ENCODE measurements at regions not wholly inside any gene's neighbourhood (a gene's known extent, or its start where the extent isn't known, plus 50 kb on each side); places are given as distances from the start of the nearest gene placed in this dataset.

DNA sequence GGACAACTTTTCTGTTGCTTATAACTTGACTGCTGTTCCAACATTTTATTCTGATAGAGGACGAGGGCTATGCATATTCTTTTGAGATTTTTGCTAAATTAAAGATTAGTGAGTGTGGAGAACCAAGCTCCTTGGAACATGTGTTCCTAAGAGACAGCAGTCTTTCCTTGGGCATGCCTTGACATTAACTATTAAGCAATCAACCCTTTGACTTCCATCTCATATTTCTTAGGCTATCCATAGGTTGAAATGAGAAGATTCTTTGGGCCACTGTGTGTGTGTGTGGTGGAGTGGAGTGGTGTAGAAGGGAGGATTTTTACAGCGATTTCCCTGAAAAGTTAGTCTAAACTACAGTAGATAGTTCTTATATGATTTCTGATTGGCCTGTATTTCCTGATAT is 127.4 kb upstream of the POF1B start:
- Histone ChIP-seq H3K27me3 (ENCODE audit: insufficient read depth, low read depth, low read length) (no peaks in the 10 kb centered on the region), H3K4me2 (ENCODE audit: low read length) (no peak overlapping the region), H3K4me3 (ENCODE audit: low read length) (no peak overlapping the region), H3F3A (ENCODE audit: insufficient read depth, low read length, poor library complexity, severe bottlenecking) (no peaks in the 10 kb centered on the region), H3K9me3 (ENCODE audit: low read length) (no peaks in the 10 kb centered on the region), H4K20me1 (ENCODE audit: insufficient read depth) (no peaks in the 10 kb centered on the region), H3K9ac (ENCODE audit: low read length) (no peak overlapping the region), H2AFZ (ENCODE audit: low read depth, low read length) (no peak overlapping the region), H3K27ac (ENCODE audit: low read length) (no peak overlapping the region), H3K79me2 (replicated peaks; ENCODE audit: insufficient read depth, low read length) (no peaks in the 10 kb centered on the region), H3K9me2 (ENCODE audit: insufficient read depth, low read length) (no peaks in the 10 kb centered on the region), H3K36me3 (ENCODE audit: insufficient read depth, low read length) (no peaks in the 10 kb centered on the region)
- TF ChIP-seq MXI1 (conservative IDR thresholded peaks at IDR 0.05; ENCODE audit: poor library complexity, severe bottlenecking) (no peak), TAF1 (IDR thresholded peaks at IDR 0.05; ENCODE audit: low read depth) (no peak), SMC3 (conservative IDR thresholded peaks at IDR 0.05; ENCODE audit: poor library complexity) (no peak), EP300 (conservative IDR thresholded peaks at IDR 0.05; ENCODE audit: poor library complexity, severe bottlenecking) (no peak), RAD21 (conservative IDR thresholded peaks at IDR 0.05) (no peak), POLR2AphosphoS5 (IDR thresholded peaks at IDR 0.05) (no peak), EZH2 (IDR thresholded peaks at IDR 0.05; ENCODE audit: borderline replicate concordance, insufficient read depth, low read length, poor library complexity, severe bottlenecking) (no peak)
- TF ChIP-seq, protein P1, sequence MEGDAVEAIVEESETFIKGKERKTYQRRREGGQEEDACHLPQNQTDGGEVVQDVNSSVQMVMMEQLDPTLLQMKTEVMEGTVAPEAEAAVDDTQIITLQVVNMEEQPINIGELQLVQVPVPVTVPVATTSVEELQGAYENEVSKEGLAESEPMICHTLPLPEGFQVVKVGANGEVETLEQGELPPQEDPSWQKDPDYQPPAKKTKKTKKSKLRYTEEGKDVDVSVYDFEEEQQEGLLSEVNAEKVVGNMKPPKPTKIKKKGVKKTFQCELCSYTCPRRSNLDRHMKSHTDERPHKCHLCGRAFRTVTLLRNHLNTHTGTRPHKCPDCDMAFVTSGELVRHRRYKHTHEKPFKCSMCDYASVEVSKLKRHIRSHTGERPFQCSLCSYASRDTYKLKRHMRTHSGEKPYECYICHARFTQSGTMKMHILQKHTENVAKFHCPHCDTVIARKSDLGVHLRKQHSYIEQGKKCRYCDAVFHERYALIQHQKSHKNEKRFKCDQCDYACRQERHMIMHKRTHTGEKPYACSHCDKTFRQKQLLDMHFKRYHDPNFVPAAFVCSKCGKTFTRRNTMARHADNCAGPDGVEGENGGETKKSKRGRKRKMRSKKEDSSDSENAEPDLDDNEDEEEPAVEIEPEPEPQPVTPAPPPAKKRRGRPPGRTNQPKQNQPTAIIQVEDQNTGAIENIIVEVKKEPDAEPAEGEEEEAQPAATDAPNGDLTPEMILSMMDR (IDR thresholded peaks at IDR 0.05; ENCODE audit: poor library complexity, severe bottlenecking) = no peak
- TF ChIP-seq, protein P2, sequence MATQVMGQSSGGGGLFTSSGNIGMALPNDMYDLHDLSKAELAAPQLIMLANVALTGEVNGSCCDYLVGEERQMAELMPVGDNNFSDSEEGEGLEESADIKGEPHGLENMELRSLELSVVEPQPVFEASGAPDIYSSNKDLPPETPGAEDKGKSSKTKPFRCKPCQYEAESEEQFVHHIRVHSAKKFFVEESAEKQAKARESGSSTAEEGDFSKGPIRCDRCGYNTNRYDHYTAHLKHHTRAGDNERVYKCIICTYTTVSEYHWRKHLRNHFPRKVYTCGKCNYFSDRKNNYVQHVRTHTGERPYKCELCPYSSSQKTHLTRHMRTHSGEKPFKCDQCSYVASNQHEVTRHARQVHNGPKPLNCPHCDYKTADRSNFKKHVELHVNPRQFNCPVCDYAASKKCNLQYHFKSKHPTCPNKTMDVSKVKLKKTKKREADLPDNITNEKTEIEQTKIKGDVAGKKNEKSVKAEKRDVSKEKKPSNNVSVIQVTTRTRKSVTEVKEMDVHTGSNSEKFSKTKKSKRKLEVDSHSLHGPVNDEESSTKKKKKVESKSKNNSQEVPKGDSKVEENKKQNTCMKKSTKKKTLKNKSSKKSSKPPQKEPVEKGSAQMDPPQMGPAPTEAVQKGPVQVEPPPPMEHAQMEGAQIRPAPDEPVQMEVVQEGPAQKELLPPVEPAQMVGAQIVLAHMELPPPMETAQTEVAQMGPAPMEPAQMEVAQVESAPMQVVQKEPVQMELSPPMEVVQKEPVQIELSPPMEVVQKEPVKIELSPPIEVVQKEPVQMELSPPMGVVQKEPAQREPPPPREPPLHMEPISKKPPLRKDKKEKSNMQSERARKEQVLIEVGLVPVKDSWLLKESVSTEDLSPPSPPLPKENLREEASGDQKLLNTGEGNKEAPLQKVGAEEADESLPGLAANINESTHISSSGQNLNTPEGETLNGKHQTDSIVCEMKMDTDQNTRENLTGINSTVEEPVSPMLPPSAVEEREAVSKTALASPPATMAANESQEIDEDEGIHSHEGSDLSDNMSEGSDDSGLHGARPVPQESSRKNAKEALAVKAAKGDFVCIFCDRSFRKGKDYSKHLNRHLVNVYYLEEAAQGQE (IDR thresholded peaks at IDR 0.05; ENCODE audit: borderline replicate concordance) = no peak

DNA sequence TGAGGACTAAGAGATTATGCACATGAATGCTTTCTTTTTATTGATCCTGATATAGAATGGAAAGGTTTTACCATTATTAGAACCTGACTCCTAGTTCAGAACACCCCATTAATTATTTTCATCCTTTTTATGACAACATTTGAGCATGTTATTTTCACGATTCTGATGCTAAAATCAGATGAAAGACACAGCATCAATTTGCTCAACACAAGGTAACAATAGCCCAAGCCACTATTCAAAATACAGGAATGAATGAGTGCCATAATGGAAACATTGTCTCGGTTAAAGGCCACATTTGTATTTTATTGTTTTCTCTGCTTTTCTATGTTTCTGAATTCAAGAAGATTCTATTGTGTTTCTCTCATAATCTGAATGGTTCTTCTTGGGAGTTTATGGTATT is 126.3 kb upstream of the POF1B start:
- no peaks in the 10 kb centered on the region for H4K20me1 ChIP-seq (ENCODE audit: insufficient read depth)
- no peak overlapping the region for H3K27ac ChIP-seq (ENCODE audit: low read length)
- H3K27me3 ChIP-seq (ENCODE audit: insufficient read depth, low read depth, low read length) = no peaks in the 10 kb centered on the region

More for the DNA sequence above, 126.3 kb upstream of the POF1B start:
- Histone ChIP-seq H3K4me2 (ENCODE audit: low read length) (no peak overlapping the region), H2AFZ (ENCODE audit: low read depth, low read length) (no peak overlapping the region), H3F3A (ENCODE audit: insufficient read depth, low read length, poor library complexity, severe bottlenecking) (no peaks in the 10 kb centered on the region), H3K9ac (ENCODE audit: low read length) (no peak overlapping the region), H3K9me2 (ENCODE audit: insufficient read depth, low read length) (no peaks in the 10 kb centered on the region), H3K9me3 (ENCODE audit: low read length) (no peaks in the 10 kb centered on the region), H3K79me2 (replicated peaks; ENCODE audit: insufficient read depth, low read length) (no peaks in the 10 kb centered on the region), H3K4me3 (ENCODE audit: low read length) (no peak overlapping the region), H3K36me3 (ENCODE audit: insufficient read depth, low read length) (no peaks in the 10 kb centered on the region)
- no peak for TF ChIP-seq EP300 (conservative IDR thresholded peaks at IDR 0.05; ENCODE audit: poor library complexity, severe bottlenecking)
- no peak for TF ChIP-seq SMC3 (conservative IDR thresholded peaks at IDR 0.05; ENCODE audit: poor library complexity)
- TF ChIP-seq RAD21 (conservative IDR thresholded peaks at IDR 0.05) = no peak
- TF ChIP-seq, protein P1 (IDR thresholded peaks at IDR 0.05; ENCODE audit: poor library complexity, severe bottlenecking) = no peak
- no peak for TF ChIP-seq MXI1 (conservative IDR thresholded peaks at IDR 0.05; ENCODE audit: poor library complexity, severe bottlenecking)
- TF ChIP-seq EZH2 (IDR thresholded peaks at IDR 0.05; ENCODE audit: borderline replicate concordance, insufficient read depth, low read length, poor library complexity, severe bottlenecking) = no peak
- no peak for TF ChIP-seq POLR2AphosphoS5 (IDR thresholded peaks at IDR 0.05)
- no peak for TF ChIP-seq TAF1 (IDR thresholded peaks at IDR 0.05; ENCODE audit: low read depth)
- TF ChIP-seq, protein P2 (IDR thresholded peaks at IDR 0.05; ENCODE audit: borderline replicate concordance) = no peak
